NCI-H1417 (cell line): ENCODE measurements at regions not wholly inside any gene's neighbourhood (a gene's known extent, or its start where the extent isn't known, plus 50 kb on each side); places are given as distances from the start of the nearest gene placed in this dataset.

Experiments
- DNase-seq, 3 experiments: peaks; one replicate each; lab custom pipeline; 2025; lab: John Stamatoyannopoulos, UW

- no peak for DNase-seq
Observed at GRCh38 chr9:3161912-3162311, 318.0 kb upstream of the PUM3 start.

GRCh38 chr9:3157011-3157410 lies 313.1 kb upstream of the PUM3 start:
- DNase-seq = no peak

- no peak for DNase-seq
Observed at GRCh38 chr9:3151672-3152576, 308.0 kb upstream of the PUM3 start.

- no peak for DNase-seq
Observed at GRCh38 chr9:3150074-3150473, 306.2 kb upstream of the PUM3 start.

GRCh38 chr9:3138231-3139229 lies 294.6 kb upstream of the PUM3 start:
- no peak for DNase-seq

GRCh38 chr9:3137347-3137695 lies 293.4 kb upstream of the PUM3 start:
- DNase-seq = peak in 1 of 3 experiments; percentile 25

GRCh38 chr9:3136686-3137346 lies 292.9 kb upstream of the PUM3 start:
- DNase-seq = peak in 2 of 3 experiments; percentile 1 to 48

- no peak for DNase-seq
Observed at GRCh38 chr9:3136230-3136629, 292.3 kb upstream of the PUM3 start.

- no peak for DNase-seq
Observed at GRCh38 chr9:3127564-3127963, 283.7 kb upstream of the PUM3 start.

GRCh38 chr9:3125602-3126405 lies 281.9 kb upstream of the PUM3 start:
- no peak for DNase-seq

GRCh38 chr9:3124001-3124400 lies 280.1 kb upstream of the PUM3 start:
- no peak for DNase-seq

- no peak for DNase-seq
Observed at GRCh38 chr9:3118081-3118480, 274.2 kb upstream of the PUM3 start.

- DNase-seq = no peak
Observed at GRCh38 chr9:3099646-3100045, 255.8 kb upstream of the PUM3 start.

GRCh38 chr9:3088219-3088618 lies 244.3 kb upstream of the PUM3 start:
- DNase-seq = no peak

- DNase-seq = peak in 1 of 3 experiments; percentile 27
Observed at GRCh38 chr9:3087697-3088096, 243.8 kb upstream of the PUM3 start.

GRCh38 chr9:3080951-3081350 lies 237.1 kb upstream of the PUM3 start:
- DNase-seq = no peak

GRCh38 chr9:3074247-3074646 lies 230.4 kb upstream of the PUM3 start:
- DNase-seq = no peak

GRCh38 chr9:3066591-3066990 lies 222.7 kb upstream of the PUM3 start:
- DNase-seq = no peak

GRCh38 chr9:3059781-3060468 lies 216.0 kb upstream of the PUM3 start:
- DNase-seq = no peak

- DNase-seq = no peak
Observed at GRCh38 chr9:3058409-3058808, 214.5 kb upstream of the PUM3 start.
